IMR-90 (cell line): ENCODE measurements at regions not wholly inside any gene's neighbourhood (a gene's known extent, or its start where the extent isn't known, plus 50 kb on each side); places are given as distances from the start of the nearest gene placed in this dataset.

ENCODE experiments used
- ATAC-seq: fragments of 200-7000 bp; cut with Tn5 transposase; 2 replicates; pipeline ENCODE4 v1.9.1; 2020; ENCODE audit warnings: low read depth, mild to moderate bottlenecking, moderate library complexity
- BruUV-seq: library from RNA; stranded (reverse); fragments of 400-500 nt; replicated peaks from 2 replicates; lab custom pipeline; 2021; lab: Mats Ljungman, UMichigan
- CTCF ChIA-PET: fragments of 300-600 bp; formaldehyde crosslinking; extraction: SDS; loops from one replicate; lab custom pipeline; 2021; ENCODE audit warnings: antibody characterized with exemption; lab: Yijun Ruan, JAX
- POLR2A ChIA-PET: fragments of 300-600 bp; sonication (Branson Sonifier 250); formaldehyde crosslinking; loops from one replicate; lab custom pipeline; 2022; ENCODE audit warnings: antibody characterized with exemption; ENCODE audit not compliant: unreplicated experiment; lab: Charles Lee
- DNase-seq: peaks from one replicate; pipeline ENCODE4 v3.0.0; 2013
- H2AFZ ChIP-seq: replicated peaks from 2 replicates; pipeline ENCODE3; 2013; ENCODE audit warnings: low read length, mild to moderate bottlenecking; ENCODE audit not compliant: poor library complexity
- H2AK5ac ChIP-seq: 2 replicates; pipeline ENCODE4 v1.6.1; 2013; ENCODE audit warnings: low read depth, low read length, inconsistent platforms
- H2AK9ac ChIP-seq: replicated peaks from 2 replicates; pipeline ENCODE3; 2013; ENCODE audit warnings: mild to moderate bottlenecking, low read depth, low read length, moderate library complexity; ENCODE audit not compliant: poor library complexity
- H2BK120ac ChIP-seq: 2 replicates; pipeline ENCODE4 v1.6.1; 2013; ENCODE audit warnings: low read depth, low read length, inconsistent platforms
- H2BK15ac ChIP-seq: 3 replicates; pipeline ENCODE4 v1.6.1; 2013; ENCODE audit warnings: low read depth, low read length, inconsistent platforms
- H2BK20ac ChIP-seq: 2 replicates; pipeline ENCODE4 v1.6.1; 2013; ENCODE audit warnings: low read depth, mild to moderate bottlenecking, inconsistent platforms, low read length, moderate library complexity
- H2BK5ac ChIP-seq: 2 replicates; pipeline ENCODE4 v1.6.1; 2013; ENCODE audit warnings: mild to moderate bottlenecking, low read depth, low read length, inconsistent platforms; ENCODE audit not compliant: poor library complexity, severe bottlenecking
- H3K14ac ChIP-seq: replicated peaks from 2 replicates; pipeline ENCODE4 v1.6.1; 2013; ENCODE audit warnings: low read depth, low read length, inconsistent platforms
- H3K18ac ChIP-seq: 2 replicates; pipeline ENCODE4 v1.6.1; 2013; ENCODE audit warnings: low read depth, low read length, control low read depth
- H3K23ac ChIP-seq: 2 replicates; pipeline ENCODE4 v1.6.1; 2013; ENCODE audit warnings: low read depth, low read length, inconsistent platforms
- H3K27ac ChIP-seq: 2 replicates; pipeline ENCODE4 v1.5.1; 2013; ENCODE audit warnings: mild to moderate bottlenecking, control low read depth, low read length; ENCODE audit not compliant: insufficient read depth
- H3K27me3 ChIP-seq: 2 replicates; pipeline ENCODE4 v1.6.1; 2013; ENCODE audit warnings: low read length; ENCODE audit not compliant: control insufficient read depth, insufficient read depth
- H3K36me3 ChIP-seq: 2 replicates; pipeline ENCODE4 v1.6.1; 2013; ENCODE audit warnings: low read length, mixed read lengths; ENCODE audit not compliant: control insufficient read depth, insufficient read depth
- H3K4ac ChIP-seq: 2 replicates; pipeline ENCODE4 v1.6.1; 2013; ENCODE audit warnings: low read depth, low read length, inconsistent platforms
- H3K4me1 ChIP-seq: 2 replicates; pipeline ENCODE4 v1.6.1; 2013; ENCODE audit warnings: low read length, mixed read lengths; ENCODE audit not compliant: control insufficient read depth, insufficient read depth
- H3K4me2 ChIP-seq: 2 replicates; pipeline ENCODE4 v1.6.1; 2013; ENCODE audit warnings: low read depth, mild to moderate bottlenecking, control low read depth, low read length, moderate library complexity
- H3K4me3 ChIP-seq: 2 replicates; pipeline ENCODE4 v1.5.1; 2013; ENCODE audit warnings: low read depth, mild to moderate bottlenecking, control low read depth, low read length, moderate library complexity; ENCODE audit not compliant: insufficient read depth
- H3K56ac ChIP-seq: 2 replicates; pipeline ENCODE4 v1.6.1; 2013; ENCODE audit warnings: low read length, inconsistent platforms; ENCODE audit not compliant: insufficient read depth; ENCODE audit errors: extremely low read depth
- H3K79me1 ChIP-seq, 2 experiments: 2 replicates each; pipeline ENCODE4 v1.6.1; 2013; ENCODE audit warnings: low read length in 2 of 2, inconsistent platforms in 1 of 2, low read depth in 1 of 2
- H3K9ac ChIP-seq: 2 replicates; pipeline ENCODE4 v1.6.1; 2013; ENCODE audit warnings: low read depth, low read length, control low read depth
- H3K9me1 ChIP-seq: 2 replicates; pipeline ENCODE4 v1.6.1; 2013; ENCODE audit warnings: low read length, inconsistent platforms; ENCODE audit not compliant: insufficient read depth
- H3K9me3 ChIP-seq: 2 replicates; pipeline ENCODE4 v1.6.1; 2013; ENCODE audit warnings: low read length; ENCODE audit not compliant: control insufficient read depth, insufficient read depth
- H4K20me1 ChIP-seq: 2 replicates; pipeline ENCODE4 v1.6.1; 2013; ENCODE audit warnings: low read length, inconsistent platforms; ENCODE audit not compliant: insufficient read depth
- H4K5ac ChIP-seq: 2 replicates; pipeline ENCODE4 v1.6.1; 2013; ENCODE audit warnings: mild to moderate bottlenecking, low read depth, low read length, control low read depth
- H4K8ac ChIP-seq, 2 experiments: 2 replicates each; pipeline ENCODE4 v1.6.1; 2013; ENCODE audit warnings: low read depth in 2 of 2, low read length in 2 of 2, control low read depth in 1 of 2, inconsistent platforms in 1 of 2
- H4K91ac ChIP-seq: 2 replicates; pipeline ENCODE4 v1.6.1; 2013; ENCODE audit warnings: low read depth, low read length, inconsistent platforms; ENCODE audit not compliant: insufficient read depth
- NFE2L2 ChIP-seq: fragments of 150-350 bp; IDR thresholded peaks from 2 replicates; pipeline ENCODE4 v1.6.1; 2016; ENCODE audit warnings: low read depth, mild to moderate bottlenecking, low read length
- WGBS, 2 experiments: methylation state at CpG; one replicate each; pipeline versions ENCODE4 v1.1.5 to v1.1.7; 2013; ENCODE audit warnings: missing lambda C conversion rate in 2 of 2; ENCODE audit not compliant: insufficient read length in 1 of 2; ENCODE audit errors: extremely low coverage in 2 of 2; 5-methylcytosine and 5-hydroxymethylcytosine counted together
- dilution Hi-C: fragments of 300-500 bp; cut with HindIII; formaldehyde crosslinking; loops from one replicate; pipeline ENCODE4 v1.14.3; 2018; ENCODE audit warnings: low sequenced_read_pairs; ENCODE audit not compliant: unreplicated experiment
- in situ Hi-C: fragments of 300-500 bp; cut with MboI; formaldehyde crosslinking; loops from 3 replicates; pipeline ENCODE4 v1.14.3; 2019; ENCODE audit warnings: low sequenced_read_pairs, inconsistent platforms, mixed read lengths
- intact Hi-C: fragments of 100-400 bp; cut with micrococcal nuclease; formaldehyde crosslinking; loops from 2 replicates; pipeline ENCODE4 v1.10.0; 2022

GRCh38 chr6:124888581-124889371, 73.5 kb upstream of the RNF217 start:
- ChIA-PET CTCF (no interaction called here), POLR2A (no interaction called here)
- intact Hi-C loops (no loop called here), dilution Hi-C loops (no loop called here), in situ Hi-C loops (no loop called here)
- 15% methylated on average over 2 of the region's 5 CpGs; no CpG with 5 or more reads in 1 of the 2 experiments for WGBS, 2 experiments
- no peak overlapping the region for H2BK15ac ChIP-seq
- ATAC-seq, result peak; percentile 44
- no peak overlapping the region for H3K23ac ChIP-seq
- H3K36me3 ChIP-seq, result no peaks in the 10 kb centered on the region
- H3K9me1 ChIP-seq, result no peaks in the 10 kb centered on the region
- no peaks in the 10 kb centered on the region for H4K20me1 ChIP-seq
- no TSS peak for BruUV-seq
- H3K9me3 ChIP-seq, result no peaks in the 10 kb centered on the region
- no peak overlapping the region for H3K4ac ChIP-seq
- no peaks in the 10 kb centered on the region for H3K27me3 ChIP-seq
- peak; percentile 3 for DNase-seq
- H3K4me1 ChIP-seq, result peaks cover 2% of the 10 kb centered on the region; the same call in 1 of the 2 replicates
- no peak overlapping the region for H2AK5ac ChIP-seq
- no peaks in the 10 kb centered on the region for H3K79me1 ChIP-seq
- peak overlapping the region; percentile 71 for H3K4me2 ChIP-seq
- no peak overlapping the region for H2BK5ac ChIP-seq
- no peak overlapping the region for H2AFZ ChIP-seq
- H4K5ac ChIP-seq, result no peak overlapping the region
- no peak overlapping the region for H2BK20ac ChIP-seq
- H4K91ac ChIP-seq, result no peak overlapping the region
- no peak overlapping the region for H3K27ac ChIP-seq
- H4K8ac ChIP-seq, result peak overlapping the region in 1 of 2 experiments; percentile 24; a peak in 1 of 4 replicates
- 0 out of 2 replicates have a peak overlapping the region, but pooled peaks have one; percentile 24 for H2BK120ac ChIP-seq
- H3K14ac ChIP-seq, result 0 out of 2 replicates have a peak overlapping the region, but pooled peaks have one; percentile 8
- no peak overlapping the region; the same call in 1 of the 2 replicates for H3K18ac ChIP-seq
- peak overlapping the region; percentile 16; the same call in 1 of the 2 replicates for H3K9ac ChIP-seq
- TF ChIP-seq NFE2L2, result no peak
- no peak overlapping the region for H3K56ac ChIP-seq
- no peak overlapping the region for H2AK9ac ChIP-seq
- H3K4me3 ChIP-seq, result peak overlapping the region; percentile 11; the same call in 1 of the 2 replicates
